DOHH2 (cell line): ENCODE measurements at regions not wholly inside any gene's neighbourhood (a gene's known extent, or its start where the extent isn't known, plus 50 kb on each side); places are given as distances from the start of the nearest gene placed in this dataset.

ENCODE experiments used
- H3F3A ChIP-seq: fragments of 200-600 bp; sonication (generic), shearing (Covaris generic); 2 replicates; pipeline ENCODE4 v1.6.0; 2016; ENCODE audit warnings: antibody characterized with exemption, mild to moderate bottlenecking; ENCODE audit not compliant: control insufficient read depth, insufficient read depth
- H3K27ac ChIP-seq: fragments of 200-600 bp; sonication (generic); 2 replicates; pipeline ENCODE4 v1.5.1; 2014; ENCODE audit warnings: low read depth, mild to moderate bottlenecking, low read length, moderate library complexity
- H3K27me3 ChIP-seq: fragments of 200-600 bp; sonication (generic); 2 replicates; pipeline ENCODE4 v1.6.1; 2014; ENCODE audit warnings: mild to moderate bottlenecking, low read length, mixed read lengths; ENCODE audit not compliant: control insufficient read depth
- H3K36me3 ChIP-seq: fragments of 200-600 bp; sonication (generic); 2 replicates; pipeline ENCODE4 v1.6.1; 2014; ENCODE audit warnings: mild to moderate bottlenecking, low read length, moderate library complexity, mixed read lengths; ENCODE audit not compliant: control insufficient read depth
- H3K4me1 ChIP-seq: fragments of 200-600 bp; sonication (generic); 2 replicates; pipeline ENCODE4 v1.6.1; 2014; ENCODE audit warnings: mild to moderate bottlenecking, low read length, mixed read lengths; ENCODE audit not compliant: control insufficient read depth
- H3K4me2 ChIP-seq: fragments of 200-600 bp; sonication (generic); 2 replicates; pipeline ENCODE4 v1.6.0; 2014; ENCODE audit warnings: mild to moderate bottlenecking, low read length, moderate library complexity
- H3K4me3 ChIP-seq: fragments of 200-600 bp; sonication (generic); 2 replicates; pipeline ENCODE4 v1.5.1; 2014; ENCODE audit warnings: mild to moderate bottlenecking, low read length, mixed read lengths
- H3K79me2 ChIP-seq: fragments of 200-600 bp; sonication (generic); 2 replicates; pipeline ENCODE4 v1.6.1; 2014; ENCODE audit warnings: mild to moderate bottlenecking, low read length, mixed read lengths; ENCODE audit not compliant: control insufficient read depth
- H3K9me2 ChIP-seq: fragments of 200-600 bp; sonication (generic); replicated peaks from 2 replicates; pipeline ENCODE4 v1.6.1; 2014; ENCODE audit warnings: mild to moderate bottlenecking, low read length, mixed read lengths; ENCODE audit not compliant: control insufficient read depth
- H3K9me3 ChIP-seq: fragments of 200-600 bp; sonication (generic); 2 replicates; pipeline ENCODE4 v1.6.1; 2014; ENCODE audit warnings: antibody characterized with exemption, low read length, mixed read lengths; ENCODE audit not compliant: control insufficient read depth, insufficient read depth
- H4K20me1 ChIP-seq: fragments of 200-600 bp; sonication (generic); 2 replicates; pipeline ENCODE4 v1.6.0; 2014; ENCODE audit warnings: low read depth, mild to moderate bottlenecking, antibody characterized with exemption, low read length, moderate library complexity; ENCODE audit not compliant: control insufficient read depth, insufficient read depth
- EZH2phosphoT487 ChIP-seq: fragments of 200-600 bp; sonication (generic); IDR thresholded peaks from 2 replicates; pipeline ENCODE4 v1.6.1; 2017; ENCODE audit warnings: borderline replicate concordance, mild to moderate bottlenecking, antibody characterized with exemption, low read length, moderate library complexity, mixed read lengths
- TF ChIP-seq, protein P1 (sequence below): fragments of 200-600 bp; sonication (generic); IDR thresholded peaks from one replicate; pipeline ENCODE4 v1.5.1; 2014; ENCODE audit warnings: antibody characterized with exemption, mild to moderate bottlenecking, low read depth, low read length; ENCODE audit not compliant: poor library complexity, severe bottlenecking

DNA sequence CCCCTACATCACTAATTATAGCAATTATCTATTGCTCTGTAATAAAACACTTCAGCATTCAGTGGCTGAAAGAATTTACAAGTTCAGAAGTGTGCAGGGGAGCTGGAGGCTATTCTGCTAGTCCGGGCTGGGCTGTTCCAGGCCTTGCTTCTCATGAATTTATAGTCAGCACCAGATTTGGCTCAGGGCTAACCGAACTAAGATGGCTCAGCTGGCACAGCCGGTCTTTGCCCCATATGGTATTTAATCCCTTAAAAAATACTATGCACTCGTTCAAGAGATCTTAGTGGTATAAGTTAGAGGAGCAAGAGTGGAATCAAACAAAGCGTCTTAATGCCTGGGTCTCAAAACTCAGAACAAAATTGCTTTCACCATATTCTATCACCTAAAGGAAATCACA is 932.9 kb downstream of the XPNPEP1 start:
- H3K27ac ChIP-seq = no peak overlapping the region
- no peak overlapping the region for H3K4me2 ChIP-seq
- H4K20me1 ChIP-seq = no peaks in the 10 kb centered on the region
- no peaks in the 10 kb centered on the region for H3F3A ChIP-seq
- H3K79me2 ChIP-seq = no peaks in the 10 kb centered on the region
- no peak overlapping the region for H3K4me3 ChIP-seq
- H3K36me3 ChIP-seq = no peaks in the 10 kb centered on the region
- H3K9me3 ChIP-seq = no peaks in the 10 kb centered on the region
- no peaks in the 10 kb centered on the region for H3K4me1 ChIP-seq
- no peaks in the 10 kb centered on the region for H3K27me3 ChIP-seq
- no peak for TF ChIP-seq EZH2phosphoT487
- TF ChIP-seq, protein P1, sequence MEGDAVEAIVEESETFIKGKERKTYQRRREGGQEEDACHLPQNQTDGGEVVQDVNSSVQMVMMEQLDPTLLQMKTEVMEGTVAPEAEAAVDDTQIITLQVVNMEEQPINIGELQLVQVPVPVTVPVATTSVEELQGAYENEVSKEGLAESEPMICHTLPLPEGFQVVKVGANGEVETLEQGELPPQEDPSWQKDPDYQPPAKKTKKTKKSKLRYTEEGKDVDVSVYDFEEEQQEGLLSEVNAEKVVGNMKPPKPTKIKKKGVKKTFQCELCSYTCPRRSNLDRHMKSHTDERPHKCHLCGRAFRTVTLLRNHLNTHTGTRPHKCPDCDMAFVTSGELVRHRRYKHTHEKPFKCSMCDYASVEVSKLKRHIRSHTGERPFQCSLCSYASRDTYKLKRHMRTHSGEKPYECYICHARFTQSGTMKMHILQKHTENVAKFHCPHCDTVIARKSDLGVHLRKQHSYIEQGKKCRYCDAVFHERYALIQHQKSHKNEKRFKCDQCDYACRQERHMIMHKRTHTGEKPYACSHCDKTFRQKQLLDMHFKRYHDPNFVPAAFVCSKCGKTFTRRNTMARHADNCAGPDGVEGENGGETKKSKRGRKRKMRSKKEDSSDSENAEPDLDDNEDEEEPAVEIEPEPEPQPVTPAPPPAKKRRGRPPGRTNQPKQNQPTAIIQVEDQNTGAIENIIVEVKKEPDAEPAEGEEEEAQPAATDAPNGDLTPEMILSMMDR = no peak
- no peaks in the 10 kb centered on the region for H3K9me2 ChIP-seq

DNA sequence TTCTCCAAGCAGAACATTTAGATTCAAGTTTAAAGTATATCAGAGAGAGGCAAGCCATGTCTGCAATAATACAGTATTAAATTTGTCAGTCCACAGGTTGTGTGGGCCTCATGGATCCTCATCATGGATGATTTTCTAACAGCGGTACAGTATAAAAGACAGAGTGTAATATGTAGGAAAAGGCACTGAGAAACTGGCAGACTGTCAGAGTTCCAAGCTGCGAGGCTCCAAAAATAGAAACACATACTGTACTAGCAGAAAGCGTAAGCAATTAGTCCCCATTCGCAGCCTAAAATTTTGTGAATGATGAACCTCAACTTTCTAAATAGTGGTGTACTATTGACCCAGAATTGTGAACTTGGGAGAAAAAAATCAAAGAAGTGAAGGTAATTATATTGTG is 933.3 kb downstream of the XPNPEP1 start:
- Histone ChIP-seq H3K9me2 (no peaks in the 10 kb centered on the region), H3K9me3 (no peaks in the 10 kb centered on the region), H3K4me2 (no peak overlapping the region), H3K27ac (no peak overlapping the region), H3K4me1 (no peaks in the 10 kb centered on the region), H3K4me3 (no peak overlapping the region), H3K36me3 (no peaks in the 10 kb centered on the region), H3K79me2 (no peaks in the 10 kb centered on the region), H3K27me3 (no peaks in the 10 kb centered on the region), H4K20me1 (no peaks in the 10 kb centered on the region), H3F3A (no peaks in the 10 kb centered on the region)
- no peak for TF ChIP-seq EZH2phosphoT487
- TF ChIP-seq, protein P1 = no peak

- H3K36me3 ChIP-seq = no peaks in the 10 kb centered on the region
- TF ChIP-seq, protein P1 = no peak
- TF ChIP-seq EZH2phosphoT487 = no peak
- no peak overlapping the region for H3K4me2 ChIP-seq
Measured at GRCh38 chr10:108982159-108982558, 941.2 kb downstream of the XPNPEP1 start.

DNA sequence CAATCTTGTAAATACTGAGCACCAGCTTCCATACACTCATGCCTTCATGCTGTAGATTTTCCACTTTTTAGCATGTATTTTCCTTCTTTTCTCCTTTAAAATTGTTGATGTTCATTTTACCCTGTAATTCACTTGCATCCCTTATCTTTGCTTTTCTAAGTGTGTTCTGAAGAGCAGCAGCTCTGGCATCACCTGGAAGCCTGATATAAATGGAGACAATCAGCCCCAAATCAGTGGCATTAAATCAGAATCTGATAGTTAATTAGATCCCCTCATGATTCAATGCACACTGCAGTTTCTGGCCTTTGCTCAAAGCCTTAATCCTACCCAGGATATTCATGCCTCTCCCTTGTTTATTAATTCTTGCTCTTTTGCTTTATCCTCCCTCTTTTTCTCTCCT is 942.4 kb downstream of the XPNPEP1 start:
- Histone ChIP-seq H3K36me3 (no peaks in the 10 kb centered on the region), H3K9me3 (no peaks in the 10 kb centered on the region), H3K4me2 (no peak overlapping the region), H3K4me1 (no peaks in the 10 kb centered on the region), H3K27me3 (no peaks in the 10 kb centered on the region), H3F3A (no peaks in the 10 kb centered on the region), H4K20me1 (no peaks in the 10 kb centered on the region), H3K4me3 (no peak overlapping the region), H3K27ac (no peak overlapping the region), H3K79me2 (no peaks in the 10 kb centered on the region), H3K9me2 (no peaks in the 10 kb centered on the region)
- no peak for TF ChIP-seq EZH2phosphoT487
- TF ChIP-seq, protein P1 = no peak

More at GRCh38 chr10:108982159-108982558, 941.2 kb downstream of the XPNPEP1 start:
- H3K4me3 ChIP-seq = no peak overlapping the region
- H3K4me1 ChIP-seq = no peaks in the 10 kb centered on the region
- H3K79me2 ChIP-seq = no peaks in the 10 kb centered on the region
- H4K20me1 ChIP-seq = no peaks in the 10 kb centered on the region
- no peaks in the 10 kb centered on the region for H3K27me3 ChIP-seq
- H3K9me3 ChIP-seq = no peaks in the 10 kb centered on the region
- H3F3A ChIP-seq = no peaks in the 10 kb centered on the region
- no peak overlapping the region for H3K27ac ChIP-seq
- H3K9me2 ChIP-seq = no peaks in the 10 kb centered on the region
